ENCODE measurements at regions not wholly inside any gene's neighbourhood (a gene's known extent, or its start where the extent isn't known, plus 50 kb on each side); places are given as distances from the start of the nearest gene placed in this dataset.

GRCh38 chr10:10613656-10614244 is 403.9 kb upstream of the CELF2 start:
- H3K79me2 ChIP-seq (ENCODE audit: control insufficient read depth, insufficient read depth, low read length, poor library complexity) = no peaks in the 10 kb centered on the region
- no CpG with 5 or more reads among the region's 3 CpGs for WGBS (ENCODE audit: extremely low coverage, insufficient coverage, insufficient read length)
- H3K9ac ChIP-seq (ENCODE audit: low read length) = no peak overlapping the region
- no peak overlapping the region for H4K8ac ChIP-seq (ENCODE audit: low read depth, low read length)
- no peak overlapping the region for H3K14ac ChIP-seq (ENCODE audit: low read length)
- H2BK12ac ChIP-seq (ENCODE audit: low read length) = no peak overlapping the region
- H3K36me3 ChIP-seq (ENCODE audit: control insufficient read depth in 1 of 2, insufficient read depth in 2 of 2, low read length in 2 of 2) = no peaks in the 10 kb centered on the region
- no peak overlapping the region for H4K91ac ChIP-seq (ENCODE audit: low read depth, low read length)
- no peaks in the 10 kb centered on the region for H3K79me1 ChIP-seq (ENCODE audit: low read length)
- H2AFZ ChIP-seq (ENCODE audit: insufficient read depth, low read length, poor library complexity) = no peak overlapping the region
- H3K4ac ChIP-seq (ENCODE audit: low read depth, low read length) = no peak overlapping the region
- no peak overlapping the region for H3K4me2 ChIP-seq (ENCODE audit: low read length)
- no peak overlapping the region for H2BK120ac ChIP-seq (ENCODE audit: insufficient read depth, low read length, poor library complexity)
- H3K9me3 ChIP-seq (ENCODE audit: insufficient read depth, low read depth, low read length) = no peaks in the 10 kb centered on the region
- no peak overlapping the region for H4K12ac ChIP-seq (ENCODE audit: low read depth, low read length)
- no peak overlapping the region for H3K23ac ChIP-seq (ENCODE audit: low read length)
- no peaks in the 10 kb centered on the region for H3K27me3 ChIP-seq (ENCODE audit: insufficient read depth, low read length)
- no peak overlapping the region for H2AK5ac ChIP-seq (ENCODE audit: low read length)
- no peak overlapping the region for H3K18ac ChIP-seq (ENCODE audit: low read length)
- H3K27ac ChIP-seq (ENCODE audit: low read depth, low read length) = no peak overlapping the region
- H3K4me1 ChIP-seq (ENCODE audit: control insufficient read depth in 1 of 2, insufficient read depth in 2 of 2, low read length in 2 of 2) = no peaks in the 10 kb centered on the region
- no peak for DNase-seq
- H2BK5ac ChIP-seq (ENCODE audit: low read depth, low read length, poor library complexity) = no peak overlapping the region
- H3K4me3 ChIP-seq (ENCODE audit: low read depth, low read length) = no peak overlapping the region

- no peak overlapping the region for H2AK5ac ChIP-seq (ENCODE audit: low read length)
- no peak overlapping the region for H3K4me2 ChIP-seq (ENCODE audit: low read length)
- H3K4me3 ChIP-seq (ENCODE audit: low read depth, low read length) = no peak overlapping the region
- no peak overlapping the region for H3K9ac ChIP-seq (ENCODE audit: low read length)
- H2BK5ac ChIP-seq (ENCODE audit: low read depth, low read length, poor library complexity) = no peak overlapping the region
- no peak overlapping the region for H4K12ac ChIP-seq (ENCODE audit: low read depth, low read length)
- H3K27ac ChIP-seq (ENCODE audit: low read depth, low read length) = no peak overlapping the region
- no peaks in the 10 kb centered on the region for H3K79me1 ChIP-seq (ENCODE audit: low read length)
- H3K79me2 ChIP-seq (ENCODE audit: control insufficient read depth, insufficient read depth, low read length, poor library complexity) = no peaks in the 10 kb centered on the region
- no peak overlapping the region for H3K23ac ChIP-seq (ENCODE audit: low read length)
- H2AFZ ChIP-seq (ENCODE audit: insufficient read depth, low read length, poor library complexity) = no peak overlapping the region
- no peaks in the 10 kb centered on the region for H3K9me3 ChIP-seq (ENCODE audit: insufficient read depth, low read depth, low read length)
- no peak overlapping the region for H3K4ac ChIP-seq (ENCODE audit: low read depth, low read length)
- H3K18ac ChIP-seq (ENCODE audit: low read length) = no peak overlapping the region
- H3K27me3 ChIP-seq (ENCODE audit: insufficient read depth, low read length) = no peaks in the 10 kb centered on the region
- H3K36me3 ChIP-seq (ENCODE audit: control insufficient read depth in 1 of 2, insufficient read depth in 2 of 2, low read length in 2 of 2) = no peaks in the 10 kb centered on the region
- H4K91ac ChIP-seq (ENCODE audit: low read depth, low read length) = no peak overlapping the region
- no peak overlapping the region for H4K8ac ChIP-seq (ENCODE audit: low read depth, low read length)
- no CpG with 5 or more reads among the region's 2 CpGs for WGBS (ENCODE audit: extremely low coverage, insufficient coverage, insufficient read length)
- no peak overlapping the region for H2BK120ac ChIP-seq (ENCODE audit: insufficient read depth, low read length, poor library complexity)
- H3K4me1 ChIP-seq (ENCODE audit: control insufficient read depth in 1 of 2, insufficient read depth in 2 of 2, low read length in 2 of 2) = no peaks in the 10 kb centered on the region
- DNase-seq = no peak
- H3K14ac ChIP-seq (ENCODE audit: low read length) = no peak overlapping the region
- no peak overlapping the region for H2BK12ac ChIP-seq (ENCODE audit: low read length)
Measured at GRCh38 chr10:10617686-10618085, 400.0 kb upstream of the CELF2 start.

GRCh38 chr10:10618139-10618538 is 399.5 kb upstream of the CELF2 start:
- Histone ChIP-seq H3K23ac (ENCODE audit: low read length) (no peak overlapping the region), H3K79me2 (ENCODE audit: control insufficient read depth, insufficient read depth, low read length, poor library complexity) (no peaks in the 10 kb centered on the region), H3K18ac (ENCODE audit: low read length) (no peak overlapping the region), H3K36me3 (ENCODE audit: control insufficient read depth in 1 of 2, insufficient read depth in 2 of 2, low read length in 2 of 2) (no peaks in the 10 kb centered on the region), H3K79me1 (ENCODE audit: low read length) (no peaks in the 10 kb centered on the region), H3K4me2 (ENCODE audit: low read length) (no peak overlapping the region), H2AK5ac (ENCODE audit: low read length) (no peak overlapping the region), H4K8ac (ENCODE audit: low read depth, low read length) (no peak overlapping the region), H3K27me3 (ENCODE audit: insufficient read depth, low read length) (no peaks in the 10 kb centered on the region), H2BK5ac (ENCODE audit: low read depth, low read length, poor library complexity) (no peak overlapping the region), H3K9me3 (ENCODE audit: insufficient read depth, low read depth, low read length) (no peaks in the 10 kb centered on the region), H2BK12ac (ENCODE audit: low read length) (no peak overlapping the region), H3K14ac (ENCODE audit: low read length) (no peak overlapping the region), H3K27ac (ENCODE audit: low read depth, low read length) (no peak overlapping the region), H4K12ac (ENCODE audit: low read depth, low read length) (no peak overlapping the region), H4K91ac (ENCODE audit: low read depth, low read length) (no peak overlapping the region), H3K4me1 (ENCODE audit: control insufficient read depth in 1 of 2, insufficient read depth in 2 of 2, low read length in 2 of 2) (no peaks in the 10 kb centered on the region), H3K9ac (ENCODE audit: low read length) (no peak overlapping the region), H2BK120ac (ENCODE audit: insufficient read depth, low read length, poor library complexity) (no peak overlapping the region), H2AFZ (ENCODE audit: insufficient read depth, low read length, poor library complexity) (no peak overlapping the region), H3K4me3 (ENCODE audit: low read depth, low read length) (no peak overlapping the region), H3K4ac (ENCODE audit: low read depth, low read length) (no peak overlapping the region)
- WGBS (ENCODE audit: extremely low coverage, insufficient coverage, insufficient read length) = no CpG with 5 or more reads among the region's 1 CpG
- no peak for DNase-seq

- DNase-seq = no peak
- Histone ChIP-seq H3K9ac (ENCODE audit: low read length) (no peak overlapping the region), H2BK5ac (ENCODE audit: low read depth, low read length, poor library complexity) (no peak overlapping the region), H2AFZ (ENCODE audit: insufficient read depth, low read length, poor library complexity) (no peak overlapping the region), H2BK12ac (ENCODE audit: low read length) (no peak overlapping the region), H3K4me2 (ENCODE audit: low read length) (no peak overlapping the region), H4K91ac (ENCODE audit: low read depth, low read length) (no peak overlapping the region), H2AK5ac (ENCODE audit: low read length) (no peak overlapping the region), H3K79me2 (ENCODE audit: control insufficient read depth, insufficient read depth, low read length, poor library complexity) (no peaks in the 10 kb centered on the region), H4K8ac (ENCODE audit: low read depth, low read length) (no peak overlapping the region), H4K12ac (ENCODE audit: low read depth, low read length) (no peak overlapping the region), H3K23ac (ENCODE audit: low read length) (no peak overlapping the region), H3K4me3 (ENCODE audit: low read depth, low read length) (no peak overlapping the region), H3K9me3 (ENCODE audit: insufficient read depth, low read depth, low read length) (no peaks in the 10 kb centered on the region), H3K79me1 (ENCODE audit: low read length) (no peaks in the 10 kb centered on the region), H2BK120ac (ENCODE audit: insufficient read depth, low read length, poor library complexity) (no peak overlapping the region), H3K18ac (ENCODE audit: low read length) (no peak overlapping the region), H3K4ac (ENCODE audit: low read depth, low read length) (no peak overlapping the region), H3K36me3 (ENCODE audit: control insufficient read depth in 1 of 2, insufficient read depth in 2 of 2, low read length in 2 of 2) (no peaks in the 10 kb centered on the region), H3K27me3 (ENCODE audit: insufficient read depth, low read length) (no peaks in the 10 kb centered on the region), H3K27ac (ENCODE audit: low read depth, low read length) (no peak overlapping the region), H3K14ac (ENCODE audit: low read length) (no peak overlapping the region), H3K4me1 (ENCODE audit: control insufficient read depth in 1 of 2, insufficient read depth in 2 of 2, low read length in 2 of 2) (no peaks in the 10 kb centered on the region)
- no CpG with 5 or more reads among the region's 6 CpGs for WGBS (ENCODE audit: extremely low coverage, insufficient coverage, insufficient read length)
Measured at GRCh38 chr10:10623958-10624566, 393.6 kb upstream of the CELF2 start.
